ENCODE measurements at regions not wholly inside any gene's neighbourhood (a gene's known extent, or its start where the extent isn't known, plus 50 kb on each side); places are given as distances from the start of the nearest gene placed in this dataset.

DNA sequence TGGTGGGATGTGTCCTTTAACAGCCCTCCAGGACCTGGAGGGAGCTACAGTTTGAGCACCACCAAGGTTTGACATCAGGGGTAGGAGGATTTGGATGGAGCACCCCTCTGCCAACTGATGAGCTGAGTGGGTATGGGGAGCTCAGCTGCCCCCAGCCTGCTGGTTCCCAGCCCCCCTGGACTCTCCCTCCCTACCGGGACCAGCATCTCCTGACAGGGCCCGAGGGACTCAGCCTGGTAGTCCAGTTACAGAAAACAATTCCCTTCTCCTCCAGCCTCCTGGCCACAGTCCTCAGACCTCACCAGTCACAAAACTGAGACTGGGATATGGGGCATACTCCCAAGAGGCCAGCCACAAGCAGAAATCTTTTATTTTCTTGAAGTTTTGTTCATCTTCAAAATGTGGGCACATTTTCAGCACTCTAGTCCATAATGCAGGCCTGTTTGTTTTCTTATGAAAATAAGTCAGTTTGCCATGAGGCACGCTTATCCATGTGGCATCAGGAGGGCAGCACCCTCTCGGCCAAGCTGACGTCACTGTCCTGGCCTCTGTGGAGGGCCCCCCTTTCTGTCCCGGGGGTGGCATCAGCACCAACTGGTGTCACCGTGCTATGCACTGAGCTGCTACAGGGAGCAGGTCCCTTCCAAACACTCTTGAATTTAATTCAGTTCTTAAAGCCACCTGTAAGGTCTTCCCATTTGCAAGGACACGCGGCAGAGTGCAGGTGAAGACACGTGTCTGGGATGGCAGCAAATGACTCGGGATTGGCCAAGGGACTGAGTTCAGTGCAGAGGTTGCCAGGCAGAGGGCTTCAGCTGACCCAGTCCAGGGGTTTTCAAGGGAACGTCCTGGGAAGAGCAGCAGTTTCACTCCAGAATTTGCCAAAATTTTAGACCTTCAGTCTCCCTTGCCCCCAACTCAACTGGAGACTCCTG, 187.6 kb downstream of the GADD45G start:
- no peak for DNase-seq (ENCODE audit: low read depth, low spot score)

DNA sequence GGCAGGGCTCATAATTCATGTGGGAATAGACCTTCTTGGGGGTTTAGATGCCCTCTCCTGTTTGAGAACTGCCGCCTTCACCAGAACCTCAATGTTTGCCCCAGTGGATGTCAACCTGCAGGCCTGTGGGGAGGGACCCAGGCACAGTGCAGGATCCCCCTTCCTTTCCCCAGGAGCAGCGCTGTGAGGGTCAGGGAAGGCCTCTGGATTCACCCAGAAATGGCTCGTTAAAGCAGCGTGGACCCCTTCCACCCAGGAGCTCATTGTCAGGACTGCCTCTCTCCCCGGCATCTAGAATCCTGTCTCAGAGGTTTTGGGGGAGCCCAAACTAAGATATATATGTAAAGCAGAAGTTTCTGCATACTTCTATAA, 188.3 kb downstream of the GADD45G start:
- no peak for DNase-seq (ENCODE audit: low read depth, low spot score)

DNA sequence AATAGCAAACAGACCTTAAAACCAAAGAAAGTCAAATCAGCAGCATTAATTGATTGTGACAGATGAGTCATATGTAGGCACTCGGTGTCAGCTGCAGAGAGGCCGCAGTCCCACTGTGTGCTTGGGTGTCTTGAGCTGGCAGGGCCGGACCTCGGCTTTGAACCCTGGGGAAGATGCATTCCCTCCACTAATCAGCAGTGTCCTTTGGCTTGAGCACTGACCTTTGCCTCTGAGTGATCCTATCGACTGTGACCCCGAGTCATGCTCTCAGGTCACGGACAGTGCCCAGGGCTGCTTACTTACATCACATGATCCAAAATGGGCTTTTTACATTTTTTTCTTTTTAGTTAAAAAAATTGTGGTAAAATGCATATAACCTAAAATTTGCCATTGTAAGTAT, 188.7 kb downstream of the GADD45G start:
- DNase-seq (ENCODE audit: low read depth, low spot score), result no peak

DNA sequence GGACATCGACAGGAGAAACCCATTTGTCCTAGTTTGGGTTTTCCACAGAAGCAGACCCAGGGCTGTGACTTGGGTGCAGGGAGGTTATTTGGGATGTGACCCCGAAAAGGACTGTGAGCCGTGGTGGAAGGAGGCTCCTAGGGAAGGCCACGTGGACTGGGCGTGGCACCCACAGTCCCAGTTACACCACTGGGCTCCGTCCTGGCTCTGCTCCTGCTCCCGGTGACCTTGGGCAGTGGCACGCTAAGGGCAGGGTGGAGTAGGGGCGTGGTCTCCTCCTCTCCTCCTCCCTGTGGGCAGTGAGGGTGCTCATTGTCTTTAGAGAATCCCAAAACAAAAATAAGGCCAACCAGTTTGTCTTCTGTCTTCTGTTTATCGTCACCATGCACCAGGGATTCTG, 190.1 kb downstream of the GADD45G start:
- DNase-seq (ENCODE audit: low read depth, low spot score), result no peak

DNA sequence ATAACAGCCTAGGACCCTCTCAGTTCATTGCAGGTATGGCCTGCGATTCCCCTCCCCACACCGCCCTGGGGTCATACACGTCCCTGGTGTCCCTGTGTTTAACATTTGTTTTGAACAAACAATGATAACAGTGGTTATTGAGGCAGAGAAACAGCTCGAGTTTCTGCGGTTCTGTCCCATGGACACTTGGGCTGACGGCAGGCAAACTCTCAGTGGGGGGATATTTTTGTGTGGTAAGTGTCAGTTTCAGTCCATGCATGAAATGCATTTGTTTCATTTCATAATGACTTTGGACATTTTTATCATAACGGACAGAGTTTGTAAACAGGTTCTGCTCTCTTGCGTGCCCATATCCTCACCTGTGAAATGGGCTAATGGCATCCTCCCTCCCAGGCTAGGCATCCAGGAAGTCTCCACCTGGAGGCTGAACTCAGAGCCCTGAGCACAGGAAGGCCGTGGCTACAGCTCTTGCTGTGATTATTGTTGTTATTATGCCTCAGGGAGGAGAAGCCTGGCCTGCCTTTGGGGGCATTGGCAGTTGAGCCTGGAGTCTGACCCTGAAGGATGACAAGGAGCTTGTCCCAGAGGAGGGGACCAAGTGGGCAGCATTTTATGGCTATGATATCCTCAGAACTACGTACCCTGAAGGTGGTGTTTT, 190.9 kb downstream of the GADD45G start:
- DNase-seq (ENCODE audit: low read depth, low spot score), result no peak

DNA sequence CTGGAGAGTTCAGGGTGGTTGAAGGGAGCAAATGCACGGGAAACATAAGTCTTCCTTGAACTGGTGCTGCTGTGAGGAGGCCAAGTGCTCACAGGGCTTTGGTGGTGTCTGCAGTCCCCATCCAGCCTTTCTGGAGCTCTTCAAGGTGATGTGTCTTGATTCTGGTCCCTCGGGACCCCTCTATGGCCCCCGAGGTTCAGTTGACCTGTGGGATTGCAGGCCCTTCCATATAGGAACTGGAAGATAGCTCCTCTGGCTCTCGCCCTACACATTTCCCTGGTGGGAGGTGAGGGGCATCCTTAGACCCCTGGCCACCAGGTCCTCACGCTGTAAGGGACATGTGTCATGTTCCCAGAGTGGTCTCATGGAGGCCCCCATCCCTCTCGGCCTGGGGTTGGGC, 191.8 kb downstream of the GADD45G start:
- DNase-seq (ENCODE audit: low read depth, low spot score), result no peak

DNA sequence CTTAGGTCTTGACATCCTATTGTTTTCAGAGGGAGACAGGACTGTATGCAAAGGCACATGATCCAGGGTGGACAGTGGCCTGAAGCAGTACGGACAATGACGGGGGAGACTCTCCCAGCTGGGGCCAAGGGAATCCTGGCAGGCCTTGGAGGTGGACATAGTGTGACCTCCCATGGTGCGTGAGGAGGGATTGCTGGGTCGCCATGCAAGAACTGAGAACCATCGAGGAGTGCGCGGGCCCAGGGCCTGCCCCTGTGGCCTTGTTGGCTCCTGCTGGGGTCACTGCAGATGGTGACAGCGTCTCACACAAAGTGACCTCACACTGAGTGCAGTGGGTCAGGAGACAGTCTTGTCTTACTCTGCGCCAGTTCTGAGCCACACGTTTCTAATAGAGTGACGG, 192.4 kb downstream of the GADD45G start:
- DNase-seq (ENCODE audit: low read depth, low spot score), result no peak

DNA sequence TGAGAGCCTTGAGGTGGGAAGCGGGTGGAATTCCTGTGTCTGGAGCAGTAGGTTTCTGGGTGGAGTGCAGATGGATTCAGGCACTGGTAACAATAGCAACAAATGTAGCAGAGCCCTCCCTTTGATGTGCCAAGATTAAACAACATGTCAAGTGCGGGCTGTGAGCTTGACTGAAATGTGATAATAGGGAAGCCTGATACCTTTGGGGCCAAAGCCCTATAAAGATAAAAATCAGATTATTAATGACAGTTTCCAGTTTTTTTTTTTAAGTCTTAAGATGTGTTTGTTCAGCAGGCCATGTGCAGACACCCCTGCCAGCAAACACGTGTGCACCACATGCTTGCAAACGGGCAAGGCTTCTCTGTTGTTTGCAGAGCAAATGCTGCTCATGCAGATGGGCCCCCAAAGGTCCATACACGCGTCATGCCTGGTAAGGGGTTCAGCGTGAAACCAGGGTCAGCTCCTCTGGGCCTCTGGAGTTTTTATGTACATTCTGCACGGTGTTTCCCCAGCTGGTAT, 193.2 kb downstream of the GADD45G start:
- no peak for DNase-seq (ENCODE audit: low read depth, low spot score)

DNA sequence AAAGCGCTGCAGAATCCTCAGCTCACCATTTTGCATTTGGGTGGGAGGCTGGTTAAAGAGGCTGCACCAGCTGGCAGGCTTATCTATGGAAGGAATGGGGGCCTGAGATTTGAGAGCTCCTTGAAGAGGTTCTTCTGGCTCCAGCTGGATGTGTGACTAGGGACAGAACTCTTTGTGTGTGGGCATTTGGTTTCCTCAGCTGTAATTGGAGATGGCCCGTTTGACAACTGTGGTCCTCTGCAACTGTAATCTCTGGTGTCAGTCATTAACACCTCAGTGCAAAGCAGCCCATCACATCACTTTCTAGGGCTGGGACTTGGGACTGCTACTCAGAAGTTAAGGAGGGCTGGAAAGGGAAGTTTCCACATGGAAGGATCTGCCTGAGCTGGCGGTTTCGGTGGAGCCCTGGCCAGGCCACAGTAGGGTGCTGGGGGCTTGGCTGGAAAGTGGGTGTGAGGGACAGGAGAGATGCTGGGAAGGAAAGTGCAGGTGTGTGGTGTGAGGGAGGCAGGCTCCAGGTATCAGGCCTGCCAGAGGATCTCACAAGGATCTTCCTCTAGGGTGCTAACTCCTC, 193.8 kb downstream of the GADD45G start:
- DNase-seq (ENCODE audit: low read depth, low spot score), result no peak

DNA sequence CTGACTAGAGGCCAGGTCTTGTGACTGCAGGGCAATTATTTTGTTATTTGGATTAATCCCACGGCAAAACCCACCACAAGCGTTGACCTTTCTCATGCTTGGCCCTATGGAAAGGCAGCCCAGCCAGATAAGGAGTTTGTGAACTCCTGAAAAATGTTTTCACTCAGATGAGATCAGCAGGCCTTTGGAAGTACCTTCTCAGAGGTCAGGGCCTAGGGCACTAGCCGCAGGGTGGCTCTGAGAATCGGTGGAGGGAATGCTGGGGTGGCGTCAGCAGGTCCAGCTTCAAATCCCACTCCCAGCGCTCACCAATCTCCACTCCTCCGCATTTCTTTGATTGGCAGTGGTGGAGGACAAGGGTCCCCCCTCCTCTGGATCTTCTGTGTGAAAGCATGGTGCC, 194.4 kb downstream of the GADD45G start:
- no peak for DNase-seq (ENCODE audit: low read depth, low spot score)

DNA sequence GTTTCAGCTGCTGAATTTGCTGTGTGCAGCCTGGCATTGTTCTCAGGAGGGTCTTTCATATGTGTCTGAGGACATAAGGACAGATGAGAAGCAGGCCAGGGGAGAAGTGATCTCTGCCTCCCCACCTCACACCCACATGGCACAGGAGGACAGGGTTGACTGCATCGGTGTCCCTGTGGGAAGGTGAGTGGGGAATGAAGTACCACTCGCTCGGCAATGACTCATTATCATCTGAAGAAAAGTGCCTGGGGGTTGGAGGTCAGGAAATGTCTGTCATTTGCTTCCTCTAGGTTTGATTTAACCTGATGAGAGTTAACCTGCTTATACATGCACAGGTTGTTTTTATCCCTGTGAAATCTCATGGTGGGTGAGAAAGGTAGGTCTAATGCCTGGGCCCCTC, 195.0 kb downstream of the GADD45G start:
- DNase-seq (ENCODE audit: low read depth, low spot score), result no peak

DNA sequence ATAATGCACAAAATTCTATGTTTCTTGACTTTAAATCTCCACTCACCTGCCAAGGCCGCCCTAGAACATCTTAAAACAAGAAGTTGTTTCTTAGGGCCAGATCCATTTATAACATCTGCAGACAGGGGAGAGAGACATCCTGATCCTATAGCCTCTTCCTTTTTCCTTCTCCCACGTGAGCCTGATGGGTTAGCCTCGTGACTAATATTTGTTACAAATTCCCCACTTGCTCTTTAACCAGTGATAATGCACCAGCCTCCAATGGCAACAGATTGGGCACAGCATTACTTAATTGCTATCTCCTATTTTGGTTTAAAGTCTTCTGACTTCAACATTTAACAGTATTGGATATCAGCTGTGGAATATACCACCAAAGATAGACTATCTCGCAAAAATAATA, 196.5 kb downstream of the GADD45G start:
- DNase-seq (ENCODE audit: low read depth, low spot score), result no peak

DNA sequence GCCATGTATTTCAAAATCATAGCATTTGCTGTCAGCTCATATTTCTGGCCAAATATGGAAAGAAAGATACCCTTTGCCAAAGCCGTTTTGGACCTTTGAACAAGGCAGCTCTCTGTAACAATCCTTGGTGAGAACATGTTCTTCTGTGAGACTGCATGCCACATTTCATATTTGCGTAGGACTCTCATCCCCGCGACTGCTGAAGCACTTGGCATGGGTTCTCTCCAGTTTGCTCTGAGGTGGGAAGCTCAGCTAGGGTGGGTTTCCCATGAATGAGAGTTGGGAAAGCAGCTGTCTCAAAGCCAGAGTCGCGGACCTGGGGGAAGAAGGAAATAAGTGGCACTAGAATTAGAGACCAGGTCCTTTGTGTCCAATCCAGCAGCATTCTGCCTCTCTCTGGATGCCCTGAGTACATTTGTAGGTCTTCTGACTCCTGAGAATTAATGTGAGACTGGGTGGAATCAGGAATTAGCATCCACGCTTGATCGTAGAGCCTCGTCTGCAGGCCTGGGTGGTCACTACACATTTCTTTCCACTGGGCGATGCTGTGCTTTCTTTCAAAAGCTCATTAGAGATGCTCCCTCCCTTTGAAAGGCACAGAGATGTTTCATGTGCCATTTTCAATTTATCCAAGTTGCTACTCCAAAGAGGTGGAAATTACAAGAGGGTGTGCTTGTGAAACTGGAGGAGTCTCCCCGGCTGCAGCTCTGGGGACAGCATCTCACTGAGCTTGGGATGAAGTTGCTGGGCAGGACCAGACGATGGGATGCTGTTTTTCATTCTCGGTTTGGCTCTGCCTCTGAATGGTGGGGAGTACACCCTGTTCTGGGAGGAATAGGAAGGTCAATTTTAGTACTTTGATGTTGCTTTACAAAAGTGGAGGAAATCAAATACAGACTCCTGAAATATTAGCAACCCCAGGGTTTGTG, 197.2 kb downstream of the GADD45G start:
- no peak for DNase-seq (ENCODE audit: low read depth, low spot score)

DNA sequence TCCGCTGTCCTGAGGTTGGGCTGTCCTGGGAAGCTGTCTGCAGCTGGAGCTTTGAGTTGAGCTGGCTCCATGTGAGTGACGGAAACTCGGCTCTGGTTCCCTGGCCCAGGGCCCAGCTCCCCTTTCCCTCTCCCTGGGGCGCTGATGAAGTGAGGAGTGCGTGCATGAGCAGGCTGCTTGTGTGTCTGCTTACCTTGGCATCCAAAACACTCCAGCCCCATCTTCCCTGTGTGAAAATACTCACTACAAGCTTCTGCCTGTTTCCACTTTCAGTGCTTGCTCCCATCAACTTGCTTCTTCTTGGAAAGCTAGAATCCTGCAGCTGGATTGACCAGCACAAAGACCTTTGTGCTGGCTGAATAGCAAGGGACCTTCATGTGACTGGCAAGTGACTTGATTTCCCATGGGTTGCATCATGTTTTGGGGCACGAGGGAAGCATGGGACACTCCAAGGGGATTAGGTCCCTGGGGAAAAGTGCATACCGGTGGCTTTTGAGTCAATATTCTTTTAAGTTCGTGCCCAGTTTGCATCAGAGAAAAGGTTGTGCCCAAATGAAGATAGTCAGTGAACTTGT, 198.1 kb downstream of the GADD45G start:
- DNase-seq (ENCODE audit: low read depth, low spot score), result no peak

DNA sequence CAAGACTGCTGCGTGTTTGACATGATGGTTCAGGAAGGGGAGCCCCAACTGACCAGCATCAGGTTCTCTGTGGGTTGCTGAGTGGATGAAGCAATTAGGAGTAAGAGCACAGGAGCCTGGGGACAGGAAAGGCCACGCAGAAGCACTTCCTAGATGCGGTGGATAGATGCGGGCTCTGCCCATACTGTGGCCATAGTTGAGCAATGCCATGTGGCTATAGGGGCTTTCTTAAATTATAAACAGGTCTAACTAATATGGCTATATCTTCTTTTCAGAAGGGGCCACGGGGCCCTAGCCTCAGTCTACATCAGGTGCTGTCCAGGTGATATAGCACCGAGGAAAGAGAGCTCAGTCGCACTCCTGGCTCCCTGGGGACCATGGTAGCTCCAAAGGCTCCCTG, 198.6 kb downstream of the GADD45G start:
- no peak for DNase-seq (ENCODE audit: low read depth, low spot score)

DNA sequence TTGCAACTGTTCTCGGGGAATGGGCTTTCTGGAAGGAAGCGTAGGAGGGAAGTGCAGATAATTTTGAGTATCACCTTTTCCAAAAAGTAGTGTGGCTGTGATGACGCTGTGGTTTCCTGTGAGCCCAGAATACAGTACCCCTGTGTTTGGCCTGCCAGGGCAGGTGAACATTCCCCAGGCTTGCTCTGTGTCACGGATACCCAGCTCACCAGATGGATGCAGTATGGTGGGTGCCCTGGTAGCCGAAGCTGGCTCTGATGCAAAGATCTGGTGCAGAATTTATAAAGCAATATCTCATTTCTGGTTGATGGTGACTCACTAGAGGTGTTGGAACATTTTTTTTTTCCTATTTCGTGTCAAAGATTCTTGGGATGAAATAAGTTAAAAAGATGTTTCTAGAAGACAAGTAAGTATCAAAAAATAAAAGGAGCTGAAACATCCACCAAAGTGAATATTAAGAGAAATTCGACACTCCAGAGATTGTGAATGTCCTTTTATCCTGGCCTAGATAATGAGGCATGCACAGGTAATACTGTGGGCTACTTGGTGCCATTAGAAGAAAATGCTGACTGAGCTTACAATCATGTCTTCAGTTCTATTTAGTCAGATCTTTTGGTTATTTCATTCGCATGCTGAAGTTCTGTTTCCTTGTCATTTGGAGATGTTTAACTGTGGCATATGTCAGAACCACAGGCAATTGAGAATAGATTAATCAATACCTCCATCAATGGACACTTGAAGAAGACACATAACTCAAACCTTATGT, 200.1 kb downstream of the GADD45G start:
- DNase-seq (ENCODE audit: low read depth, low spot score), result no peak

DNA sequence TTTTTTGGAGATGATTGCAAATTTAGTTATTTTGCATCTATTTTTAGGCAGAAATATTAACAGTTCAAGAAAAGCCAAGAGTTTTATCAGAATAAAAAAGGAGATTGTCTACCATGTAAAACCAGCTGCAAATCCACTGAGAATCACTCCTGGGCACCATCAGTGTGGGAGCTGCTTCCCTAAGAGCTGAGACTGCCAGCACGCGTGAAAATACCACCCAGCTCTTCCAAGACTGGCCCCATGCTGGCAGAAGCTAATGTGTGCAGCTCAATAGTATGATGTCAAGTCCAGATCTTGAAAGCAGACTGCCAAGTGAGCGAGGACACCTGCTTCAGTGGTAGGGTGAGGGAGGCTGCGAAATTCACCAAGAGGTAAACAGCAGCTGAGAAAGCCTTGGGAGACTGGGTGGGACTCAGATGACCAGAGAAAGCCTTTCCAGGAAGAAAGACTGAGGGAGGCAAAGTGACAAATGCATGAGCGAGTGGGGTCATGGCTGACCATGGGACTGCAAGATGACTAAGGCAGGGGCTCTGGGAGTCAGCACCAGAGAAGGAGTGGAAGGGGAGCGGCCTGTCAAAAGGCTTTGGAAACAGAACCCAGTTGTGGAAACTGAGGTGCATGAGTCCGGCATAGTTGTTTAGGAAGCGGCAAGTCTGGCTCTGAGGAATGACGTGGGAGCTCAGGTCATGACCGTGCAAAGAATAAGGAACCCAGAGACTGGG, 200.9 kb downstream of the GADD45G start:
- DNase-seq (ENCODE audit: low read depth, low spot score), result no peak

DNA sequence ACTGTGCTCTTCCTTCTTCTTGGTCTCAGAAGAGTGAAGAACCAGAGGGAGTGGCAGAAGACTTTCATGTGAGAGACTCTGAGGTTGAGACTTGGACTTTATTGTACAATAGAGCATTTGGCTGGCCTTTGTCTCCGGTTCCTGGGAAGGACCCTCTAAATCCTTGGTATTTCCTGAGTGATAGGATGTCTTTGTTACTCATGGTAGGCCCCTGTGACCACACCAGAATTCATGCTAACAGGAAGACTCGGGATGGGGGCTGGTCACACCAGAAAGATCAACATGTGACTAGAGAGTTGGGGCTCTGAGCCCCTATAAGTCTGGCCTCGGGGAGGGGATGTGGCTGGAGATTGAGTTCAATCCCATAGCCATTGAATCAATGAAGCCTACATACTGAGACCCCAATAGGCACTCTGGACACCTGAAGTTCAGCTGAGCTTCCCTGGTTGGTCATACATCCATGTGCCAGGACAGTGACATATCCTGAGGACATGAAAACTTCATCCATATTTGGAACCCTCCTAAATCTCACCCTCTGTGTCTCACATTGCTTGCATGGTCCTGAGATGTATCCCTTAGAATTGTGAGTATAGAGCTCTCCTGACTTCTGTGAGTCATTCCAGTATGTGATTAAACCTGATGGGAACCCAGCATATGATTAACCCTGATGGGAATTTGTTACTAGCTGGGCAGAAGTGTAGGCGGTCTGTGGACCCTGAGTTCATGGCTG, 201.7 kb downstream of the GADD45G start:
- no peak for DNase-seq (ENCODE audit: low read depth, low spot score)

DNA sequence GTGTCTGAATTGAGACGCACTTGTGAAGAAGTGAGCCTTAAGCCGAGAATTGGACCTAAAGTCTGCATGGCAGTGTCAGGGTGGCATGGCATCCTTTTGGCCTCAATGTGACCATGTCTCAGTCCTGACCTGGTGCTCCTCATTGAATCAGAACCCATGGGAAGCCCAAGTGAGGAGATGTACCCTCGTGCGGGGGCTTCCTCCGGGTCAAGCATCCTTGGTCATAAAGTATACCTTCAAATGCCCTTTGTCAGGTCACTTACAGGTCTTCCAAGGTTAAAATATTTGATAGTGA, 202.2 kb downstream of the GADD45G start:
- DNase-seq (ENCODE audit: low read depth, low spot score), result no peak
